NCI-H526 (cell line): ENCODE measurements at regions not wholly inside any gene's neighbourhood (a gene's known extent, or its start where the extent isn't known, plus 50 kb on each side); places are given as distances from the start of the nearest gene placed in this dataset.
A peak's percentile ranks its signal among the peaks of the same experiment; 100 is the strongest.

ENCODE experiments used
- DNase-seq, 2 experiments: peaks; one replicate each; lab custom pipeline; 2025; lab: John Stamatoyannopoulos, UW

DNA sequence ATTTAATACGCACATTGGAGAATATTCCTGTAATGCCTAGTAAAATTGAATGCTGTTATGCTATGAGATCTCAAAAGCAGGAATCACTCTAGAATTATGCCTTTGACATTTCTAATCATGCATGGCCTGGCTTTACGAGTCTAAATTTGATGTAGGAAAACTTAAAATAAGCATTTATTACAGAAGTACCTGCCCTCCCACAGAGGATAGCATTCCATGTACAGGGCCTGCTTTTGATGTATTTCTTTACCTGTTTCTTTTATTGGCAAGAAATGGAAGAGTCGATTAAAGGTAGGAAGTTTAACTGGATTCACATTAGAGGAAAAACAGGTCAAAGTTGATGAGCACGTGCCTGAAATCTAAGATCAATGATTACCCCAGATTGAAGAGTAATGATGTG, 219.5 kb downstream of the PCDH7 start:
- no peak for DNase-seq

DNA sequence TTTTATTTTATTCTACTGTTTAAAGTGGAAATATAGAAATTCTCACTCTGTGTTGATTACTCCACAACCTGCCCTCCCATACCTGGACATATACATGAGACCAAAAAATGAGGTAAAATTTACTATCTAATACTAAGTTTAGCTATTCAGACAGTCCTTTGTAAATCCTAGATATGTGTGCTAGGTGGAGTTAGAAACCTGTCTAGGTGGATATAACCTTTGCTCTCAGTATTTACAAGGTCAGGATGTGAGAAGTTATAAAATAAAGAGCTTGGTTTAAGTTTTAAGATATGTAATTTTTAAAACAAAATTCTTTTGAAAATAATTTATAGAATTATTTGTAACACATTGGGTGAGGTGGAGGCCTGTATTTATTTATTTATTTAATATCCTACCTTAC, 221.5 kb downstream of the PCDH7 start:
- DNase-seq = no peak

DNA sequence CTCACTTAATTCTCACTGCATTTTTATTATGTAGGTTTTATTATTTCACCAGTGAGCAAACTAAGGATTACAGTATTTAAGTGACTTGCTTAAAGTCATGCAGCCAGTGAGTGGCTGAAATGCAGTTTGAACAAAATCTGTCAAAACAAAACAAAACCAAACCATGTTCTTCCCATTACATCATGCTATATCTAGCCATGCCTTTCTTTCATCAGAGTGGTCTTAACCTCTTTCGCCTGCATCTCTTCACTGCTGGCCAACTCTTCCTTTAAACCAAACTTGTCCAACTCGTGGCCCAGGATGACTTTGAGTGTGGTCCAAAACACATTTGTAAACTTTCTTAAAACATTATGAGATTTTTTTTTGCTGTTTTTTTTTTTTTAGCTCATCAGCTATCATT, 223.2 kb downstream of the PCDH7 start:
- no peak for DNase-seq

DNA sequence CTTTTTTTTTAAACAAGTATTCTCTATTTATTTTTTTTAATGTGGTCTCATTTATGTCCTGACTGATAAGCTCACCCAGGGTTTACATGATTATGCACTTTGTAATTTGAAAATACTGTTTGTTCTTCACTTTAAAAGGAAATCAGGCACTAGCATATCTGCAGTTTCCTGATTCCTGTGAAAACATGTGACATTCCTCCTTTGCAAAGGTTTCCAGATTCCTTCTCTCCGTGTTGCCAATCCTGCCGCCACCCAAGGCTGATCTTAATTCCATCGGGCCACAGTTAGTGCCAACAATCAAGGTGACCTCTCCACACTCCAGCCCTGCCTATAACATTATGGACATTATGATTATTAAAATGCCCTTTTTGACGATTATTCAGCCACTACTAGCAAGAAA, 225.4 kb downstream of the PCDH7 start:
- DNase-seq = no peak

DNA sequence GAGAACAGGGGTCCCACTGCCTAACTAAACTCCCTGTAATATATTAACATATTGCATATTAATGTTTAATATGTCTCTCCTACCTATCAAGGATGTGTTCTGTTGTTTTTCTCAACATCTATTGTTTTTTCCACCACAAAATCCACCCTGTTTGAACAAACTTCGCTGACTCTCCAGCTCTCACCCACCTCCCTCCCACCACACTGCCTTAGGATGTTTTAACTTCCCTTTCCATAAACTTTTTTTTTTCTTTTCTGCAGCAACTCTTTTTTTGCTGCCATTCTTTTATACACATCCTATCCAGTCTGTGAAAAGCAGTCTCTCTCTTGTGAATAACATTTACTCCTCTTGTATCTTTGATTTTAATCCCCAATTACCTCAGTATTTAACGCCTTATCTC, 226.1 kb downstream of the PCDH7 start:
- no peak for DNase-seq

DNA sequence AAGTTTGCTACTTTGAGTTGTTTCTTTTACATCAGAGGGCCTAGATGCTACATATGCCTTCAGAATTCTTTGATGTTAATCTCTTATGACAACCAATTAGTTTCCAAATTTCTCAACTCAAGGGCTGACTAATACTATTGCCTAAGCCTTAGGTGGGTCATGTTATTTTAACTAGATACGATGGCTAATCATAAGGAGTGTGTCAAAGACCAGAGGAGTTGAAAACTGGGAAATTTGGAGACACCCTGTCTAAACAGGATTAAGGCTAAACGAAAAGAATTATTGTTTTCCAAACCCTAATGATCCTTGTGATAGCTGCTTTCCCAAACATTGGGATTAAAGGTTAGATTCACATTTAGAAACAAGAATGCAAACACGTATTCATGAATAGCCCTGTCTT, 228.5 kb downstream of the PCDH7 start:
- DNase-seq = no peak

DNA sequence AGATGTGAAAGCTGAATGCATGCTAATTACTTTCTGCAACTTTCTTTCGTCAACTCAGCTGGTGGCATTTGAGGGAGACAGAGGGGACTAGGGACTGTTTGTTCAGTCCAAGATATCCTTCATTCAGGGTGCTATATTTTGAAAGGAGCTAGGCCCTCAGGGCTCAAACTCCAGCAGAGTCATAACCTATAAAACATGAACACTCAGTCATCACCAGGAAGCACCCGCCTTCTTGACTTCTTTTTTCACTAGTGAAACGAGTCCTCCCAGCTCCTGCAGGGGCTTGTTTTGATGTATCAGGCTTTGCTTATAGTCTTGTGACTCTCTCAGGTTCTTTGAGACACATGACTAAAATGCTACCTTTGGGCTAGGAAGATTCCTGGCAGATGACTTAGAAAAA, 230.6 kb downstream of the PCDH7 start:
- DNase-seq = peak; percentile 73 to 82

DNA sequence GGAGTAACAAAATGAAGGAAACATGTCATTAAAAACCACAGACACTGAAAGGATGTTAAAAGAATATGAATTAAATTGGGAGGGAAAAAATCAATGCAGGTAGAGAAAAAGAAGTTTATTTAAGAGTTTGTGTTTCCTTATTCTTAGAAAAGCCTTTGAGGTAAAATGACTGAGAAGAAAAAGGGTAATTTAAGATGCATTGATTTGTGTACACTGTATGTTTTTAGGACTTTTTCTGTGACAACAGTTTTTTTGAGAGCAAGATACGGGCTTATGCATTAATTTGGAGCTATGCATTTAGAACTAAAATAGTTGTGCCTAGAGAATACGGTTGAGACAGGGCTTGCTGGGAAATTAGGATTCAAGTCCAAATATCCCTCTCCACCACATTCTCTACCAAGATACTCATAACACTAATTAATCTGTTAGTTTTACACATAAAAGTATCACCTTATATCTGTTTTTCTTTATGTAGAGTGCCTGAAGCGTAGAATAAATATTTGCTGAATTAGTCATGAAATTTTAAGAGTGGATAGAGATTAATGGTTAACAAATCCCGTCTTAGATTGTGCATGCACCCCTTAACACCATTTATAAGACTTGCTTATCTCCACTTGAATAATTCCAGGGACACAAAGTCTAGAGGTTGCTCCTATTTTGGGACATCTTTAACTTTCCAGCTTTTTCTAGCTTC, 232.5 kb downstream of the PCDH7 start:
- no peak for DNase-seq

DNA sequence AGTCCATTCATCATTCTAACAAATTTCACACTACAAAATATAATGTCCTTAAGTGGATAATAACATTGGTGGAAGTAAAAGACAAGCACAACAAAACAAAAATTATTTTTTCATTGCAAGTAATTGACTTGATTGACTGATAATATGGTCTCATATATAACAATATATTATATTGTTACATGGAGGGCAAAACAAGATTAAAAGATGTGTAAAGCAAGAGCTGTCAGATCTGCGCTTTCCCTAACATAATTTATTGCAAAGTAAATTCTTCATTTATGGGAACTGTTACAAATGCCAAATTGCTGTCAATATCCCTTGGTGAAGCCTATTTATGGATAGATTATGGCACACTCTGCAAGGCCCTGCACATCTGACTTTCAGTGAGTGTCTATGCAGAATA, 233.6 kb downstream of the PCDH7 start:
- DNase-seq = no peak

DNA sequence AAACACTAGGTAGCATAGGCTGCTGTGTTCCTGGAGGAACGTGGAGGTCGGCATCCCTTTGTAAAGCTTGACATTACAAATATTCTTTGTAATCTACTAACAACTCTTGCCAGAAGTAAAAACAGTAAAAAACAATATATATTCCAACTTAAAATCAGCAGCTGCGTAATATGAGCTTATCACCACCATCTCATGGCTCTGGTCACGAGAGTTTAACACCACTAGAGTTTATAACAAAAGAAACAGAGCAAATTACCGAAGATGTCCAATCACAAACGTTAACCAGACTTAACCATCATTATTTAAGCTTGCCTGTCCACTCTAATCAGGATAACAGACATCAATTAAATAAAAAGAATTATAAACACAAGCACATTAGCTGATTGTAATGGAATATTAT, 236.7 kb downstream of the PCDH7 start:
- no peak for DNase-seq

DNA sequence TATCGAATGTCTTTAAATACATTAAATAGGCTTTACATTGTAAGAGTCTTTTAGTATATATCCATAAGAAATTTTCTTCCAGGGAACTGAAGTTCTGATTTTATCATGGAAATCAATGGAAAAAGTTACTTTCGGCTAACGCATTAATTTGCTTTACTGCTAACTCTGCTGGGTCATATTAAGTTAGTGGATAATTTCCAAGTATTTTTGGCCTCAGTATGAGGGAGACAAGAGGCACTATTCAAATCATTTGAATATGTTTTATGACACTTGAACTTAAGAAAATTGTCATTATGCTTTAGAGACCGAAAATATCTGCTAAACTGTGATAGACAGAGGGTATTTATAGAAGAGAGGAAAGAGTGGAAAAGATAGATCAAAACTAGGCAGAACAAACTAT, 237.5 kb downstream of the PCDH7 start:
- no peak for DNase-seq

DNA sequence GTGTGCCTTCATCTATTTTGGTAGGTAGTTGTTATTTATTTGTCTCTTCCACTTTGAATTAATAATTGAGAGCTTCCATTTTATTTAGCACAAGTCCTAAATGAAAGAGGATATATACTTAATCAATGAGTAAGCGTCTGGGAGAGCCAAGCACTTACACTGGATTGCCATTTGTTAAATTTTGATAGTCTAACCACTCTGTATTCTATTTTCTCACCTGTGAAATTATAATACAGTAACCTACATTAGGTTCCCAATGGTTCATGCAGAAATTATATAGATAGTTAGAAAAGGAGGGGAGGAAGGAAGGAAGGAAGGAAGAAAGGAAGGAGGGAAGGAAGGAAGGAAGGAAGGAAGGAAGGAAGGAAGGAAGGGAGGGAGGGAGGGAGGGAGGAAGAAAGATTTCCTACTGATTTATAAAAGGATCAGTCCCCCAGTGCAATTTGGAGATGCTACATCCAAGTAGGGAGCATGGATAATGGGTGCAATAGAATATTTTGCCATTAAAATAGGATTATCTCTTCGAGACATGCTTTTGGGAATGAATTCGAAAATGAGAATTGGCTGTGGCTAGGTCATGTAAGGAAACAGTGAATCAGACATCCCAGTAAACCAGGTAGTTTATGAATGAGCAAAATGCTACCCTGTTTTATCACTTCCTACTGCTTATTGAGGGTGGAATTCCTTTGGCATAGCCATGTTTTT, 239.8 kb downstream of the PCDH7 start:
- DNase-seq = no peak

DNA sequence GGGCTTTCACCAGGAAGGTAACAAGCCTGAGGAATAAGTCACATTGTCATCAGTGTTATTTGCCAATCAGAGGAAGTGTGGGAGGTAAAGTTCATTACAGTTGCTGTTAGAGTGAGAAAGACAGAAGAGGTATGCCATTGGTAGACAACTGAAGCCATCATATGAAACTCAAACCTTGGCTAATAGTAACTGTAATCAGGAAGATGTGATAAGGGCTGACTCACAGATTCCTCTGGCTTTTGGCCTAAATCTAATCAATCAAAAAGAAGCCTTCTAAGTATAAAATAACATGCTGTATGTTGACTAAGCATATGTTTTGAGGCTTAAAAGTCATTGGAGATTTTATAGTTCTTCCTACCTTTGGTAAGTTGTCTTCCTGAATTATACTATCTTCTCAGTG, 242.8 kb downstream of the PCDH7 start:
- no peak for DNase-seq

DNA sequence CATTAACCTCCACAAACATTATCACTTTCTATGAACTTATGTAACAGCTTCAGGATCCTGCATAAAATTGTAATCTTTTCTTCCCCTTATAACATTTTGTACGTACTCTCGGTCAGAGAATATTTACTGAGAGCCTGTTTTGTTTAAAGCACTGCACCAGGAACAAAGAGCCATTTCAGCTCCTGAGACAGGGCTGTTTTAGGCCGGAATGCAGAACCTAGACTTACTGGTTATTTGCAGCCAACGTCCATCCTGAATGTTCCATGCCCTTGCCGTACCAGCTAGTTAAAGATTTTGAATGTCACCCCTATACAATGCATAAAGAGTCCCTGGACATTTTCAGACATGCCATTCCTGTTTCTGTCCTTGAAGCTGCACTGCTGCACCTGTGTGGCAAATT, 248.8 kb downstream of the PCDH7 start:
- DNase-seq = peak; percentile 75 to 80

DNA sequence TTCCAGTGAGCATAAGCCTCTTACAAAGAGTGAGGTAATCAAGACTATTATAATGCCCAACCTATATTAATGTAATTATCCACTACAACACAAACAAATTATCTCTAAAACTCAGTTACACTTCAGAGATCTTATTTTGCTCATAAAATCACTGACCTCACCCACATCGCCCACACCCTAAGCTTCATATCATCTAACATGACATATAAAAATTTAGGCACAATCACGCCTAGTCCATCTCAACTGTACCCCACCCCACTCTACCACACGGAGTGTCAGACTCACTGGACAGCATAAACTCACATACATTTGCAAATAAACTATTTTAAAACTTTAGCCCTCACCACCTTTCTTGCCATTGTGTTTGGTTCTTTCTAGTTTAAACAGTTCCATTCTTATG, 252.4 kb downstream of the PCDH7 start:
- no peak for DNase-seq

DNA sequence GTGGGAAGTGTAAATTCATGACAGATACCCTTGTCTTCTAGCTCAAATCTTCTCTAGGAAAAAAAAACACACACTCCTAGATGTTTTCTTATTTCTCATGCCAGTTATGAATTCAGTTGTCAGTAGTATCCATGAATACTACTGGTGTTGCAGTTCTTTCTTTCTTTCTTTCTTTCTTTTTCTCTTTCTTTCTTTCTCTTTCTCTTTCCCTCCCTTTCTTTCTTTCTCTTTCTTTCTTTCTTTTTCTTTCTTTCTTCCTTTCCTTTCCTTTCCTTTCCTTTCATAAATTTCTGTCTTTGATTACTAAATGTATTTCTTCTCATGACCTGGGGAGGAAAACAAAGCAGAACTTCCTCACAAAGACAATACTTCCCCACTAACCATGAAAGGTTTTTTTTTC, 253.8 kb downstream of the PCDH7 start:
- no peak for DNase-seq

DNA sequence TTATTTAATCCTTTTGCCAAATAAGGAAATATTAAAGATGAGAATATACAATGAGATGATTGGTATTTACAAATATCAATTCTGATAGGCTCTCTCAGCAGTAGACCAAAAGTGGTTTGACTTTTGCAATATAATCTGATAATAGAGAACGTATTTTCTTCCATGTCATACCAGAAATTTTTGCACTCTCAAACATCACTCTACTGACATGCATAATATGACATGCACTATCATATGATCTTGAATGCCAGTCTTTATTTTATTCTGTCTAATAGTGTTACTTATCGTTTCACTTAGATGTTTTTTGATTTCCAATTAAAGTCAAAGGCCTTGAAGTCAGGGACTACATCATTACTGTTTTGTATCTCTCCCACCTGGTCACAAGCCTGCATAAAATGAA, 259.2 kb downstream of the PCDH7 start:
- DNase-seq = no peak

DNA sequence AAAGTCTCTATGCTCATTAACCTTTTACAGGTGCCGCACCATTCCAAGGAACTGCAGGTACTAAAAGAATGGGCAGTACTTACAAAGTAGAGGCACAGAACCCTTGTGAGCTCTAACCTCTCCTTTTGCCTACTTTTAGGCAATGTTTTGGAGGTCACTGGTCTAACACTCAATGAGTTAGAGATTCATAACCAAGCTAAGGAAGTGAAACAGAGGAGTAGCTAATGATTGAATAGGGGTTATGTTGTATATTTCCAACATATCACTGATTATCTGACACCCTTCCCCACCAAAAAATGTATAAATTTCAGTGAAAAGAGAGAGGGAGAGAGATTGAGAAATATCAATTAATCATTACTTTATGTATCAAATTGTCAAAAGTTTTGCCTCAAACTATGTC, 269.3 kb downstream of the PCDH7 start:
- DNase-seq = no peak

DNA sequence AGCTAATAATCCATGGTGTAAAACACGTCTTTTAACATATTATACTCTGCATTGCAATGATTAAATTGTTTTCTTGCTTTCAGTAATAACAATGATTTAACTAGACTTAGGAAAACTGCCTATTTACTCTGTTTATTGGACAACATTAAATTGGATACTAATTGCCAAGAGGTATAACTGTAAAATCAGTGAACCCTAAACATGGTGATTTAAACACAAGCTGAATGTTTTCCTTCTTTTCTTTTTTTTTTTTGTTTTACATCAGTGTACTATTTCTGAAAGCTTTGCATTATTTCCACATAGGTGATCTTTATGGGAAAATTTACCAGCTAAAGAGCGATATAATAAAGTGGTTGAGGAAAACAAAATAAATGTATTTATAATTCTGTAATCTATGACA, 276.7 kb downstream of the PCDH7 start:
- DNase-seq = no peak

DNA sequence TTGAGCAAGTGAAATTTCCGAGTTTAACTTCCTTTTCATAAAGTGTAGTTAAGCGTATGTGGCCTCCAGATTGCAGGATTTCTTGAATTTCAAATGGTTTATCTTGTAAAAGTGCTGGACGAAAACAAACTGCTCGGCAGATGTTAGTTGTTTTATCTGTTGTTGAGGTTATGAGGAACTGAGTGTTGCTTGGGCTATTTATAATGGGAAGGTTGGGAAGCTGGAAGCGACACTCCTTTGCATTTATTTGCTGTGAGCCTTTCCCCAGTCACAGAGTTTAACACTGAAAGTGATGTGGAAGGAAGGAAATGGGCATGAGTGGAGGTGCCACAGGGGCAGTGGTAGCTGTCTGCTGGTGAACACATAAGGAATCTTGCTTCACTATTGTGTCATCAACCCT, 284.9 kb downstream of the PCDH7 start:
- no peak for DNase-seq

DNA sequence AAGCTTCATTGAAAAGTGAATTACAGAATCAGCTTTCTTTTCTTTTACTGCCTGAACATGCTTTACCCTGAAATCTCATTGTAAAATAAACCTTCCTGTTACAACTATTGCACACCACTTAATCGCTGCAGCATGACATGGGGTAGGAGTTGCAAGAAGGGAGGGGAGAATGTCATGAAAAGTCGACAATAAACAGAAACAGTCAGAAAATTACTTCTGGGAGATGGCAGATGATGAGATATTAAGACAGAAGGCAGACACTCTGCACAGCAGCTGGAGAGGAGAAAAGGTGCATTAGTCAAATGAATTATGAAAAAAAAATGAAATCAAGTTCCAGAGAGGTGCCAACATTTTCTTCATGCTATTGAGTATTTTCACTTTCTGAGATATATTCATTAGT, 287.7 kb downstream of the PCDH7 start:
- no peak for DNase-seq

DNA sequence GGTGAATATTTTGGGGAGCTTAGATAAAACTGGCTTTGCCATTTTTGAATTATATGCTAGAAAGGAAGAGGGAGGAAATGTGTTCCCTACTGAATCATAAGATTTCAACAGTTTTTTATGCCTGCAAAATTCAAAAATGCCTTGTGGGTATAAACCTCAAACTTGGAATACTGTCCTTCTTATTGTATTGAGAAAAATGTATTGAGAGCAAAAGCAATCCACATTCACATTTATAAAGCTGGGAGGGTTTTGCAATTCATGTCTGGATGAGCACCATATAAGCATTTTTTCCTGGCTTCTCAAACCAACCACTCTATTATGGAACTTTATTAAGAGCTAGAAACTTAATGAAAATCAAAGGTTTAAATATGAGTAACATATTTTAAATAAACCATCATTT, 289.8 kb downstream of the PCDH7 start:
- DNase-seq = no peak

DNA sequence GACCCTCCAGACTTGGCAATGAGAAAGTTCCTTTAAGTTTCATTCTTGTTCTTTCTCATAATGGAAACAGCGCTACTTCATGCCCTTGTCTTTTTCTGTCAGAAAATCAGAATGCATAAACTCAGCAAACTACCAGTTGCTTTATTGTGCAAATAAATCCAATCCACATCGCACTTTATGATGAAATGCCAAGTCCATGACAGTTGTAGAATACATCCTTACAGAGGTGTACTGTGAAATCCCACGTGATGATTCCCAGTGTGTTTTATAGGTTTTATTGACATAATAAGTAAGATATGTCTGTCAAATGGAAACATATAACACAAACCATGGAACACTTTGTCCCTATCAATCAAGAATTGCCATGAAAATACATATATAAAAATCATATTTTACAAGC, 295.0 kb downstream of the PCDH7 start:
- DNase-seq = no peak
